ENCODE measurements at regions not wholly inside any gene's neighbourhood (a gene's known extent, or its start where the extent isn't known, plus 50 kb on each side); places are given as distances from the start of the nearest gene placed in this dataset.

DNA sequence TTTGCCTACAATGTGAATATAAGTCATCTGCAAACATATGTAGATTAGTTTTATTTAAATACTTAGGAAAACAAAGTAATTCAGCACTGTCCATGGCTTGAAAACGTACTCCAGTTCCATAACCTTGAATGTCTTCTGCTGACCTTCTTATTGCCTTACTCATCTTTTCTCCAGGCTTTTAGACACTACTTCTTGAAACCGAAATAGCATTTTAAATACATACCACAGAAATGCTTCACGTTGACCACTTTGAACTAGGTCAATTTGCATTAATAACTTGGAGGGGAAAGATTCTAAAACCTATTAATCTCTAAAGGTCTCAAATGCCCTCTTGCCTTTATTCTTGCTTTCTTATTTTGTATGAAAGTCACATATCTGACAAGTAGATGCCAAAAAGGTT, 995.4 kb upstream of the ACO1 start:
- TF ChIP-seq, protein P1, sequence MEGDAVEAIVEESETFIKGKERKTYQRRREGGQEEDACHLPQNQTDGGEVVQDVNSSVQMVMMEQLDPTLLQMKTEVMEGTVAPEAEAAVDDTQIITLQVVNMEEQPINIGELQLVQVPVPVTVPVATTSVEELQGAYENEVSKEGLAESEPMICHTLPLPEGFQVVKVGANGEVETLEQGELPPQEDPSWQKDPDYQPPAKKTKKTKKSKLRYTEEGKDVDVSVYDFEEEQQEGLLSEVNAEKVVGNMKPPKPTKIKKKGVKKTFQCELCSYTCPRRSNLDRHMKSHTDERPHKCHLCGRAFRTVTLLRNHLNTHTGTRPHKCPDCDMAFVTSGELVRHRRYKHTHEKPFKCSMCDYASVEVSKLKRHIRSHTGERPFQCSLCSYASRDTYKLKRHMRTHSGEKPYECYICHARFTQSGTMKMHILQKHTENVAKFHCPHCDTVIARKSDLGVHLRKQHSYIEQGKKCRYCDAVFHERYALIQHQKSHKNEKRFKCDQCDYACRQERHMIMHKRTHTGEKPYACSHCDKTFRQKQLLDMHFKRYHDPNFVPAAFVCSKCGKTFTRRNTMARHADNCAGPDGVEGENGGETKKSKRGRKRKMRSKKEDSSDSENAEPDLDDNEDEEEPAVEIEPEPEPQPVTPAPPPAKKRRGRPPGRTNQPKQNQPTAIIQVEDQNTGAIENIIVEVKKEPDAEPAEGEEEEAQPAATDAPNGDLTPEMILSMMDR (IDR thresholded peaks at IDR 0.05) = no peak

DNA sequence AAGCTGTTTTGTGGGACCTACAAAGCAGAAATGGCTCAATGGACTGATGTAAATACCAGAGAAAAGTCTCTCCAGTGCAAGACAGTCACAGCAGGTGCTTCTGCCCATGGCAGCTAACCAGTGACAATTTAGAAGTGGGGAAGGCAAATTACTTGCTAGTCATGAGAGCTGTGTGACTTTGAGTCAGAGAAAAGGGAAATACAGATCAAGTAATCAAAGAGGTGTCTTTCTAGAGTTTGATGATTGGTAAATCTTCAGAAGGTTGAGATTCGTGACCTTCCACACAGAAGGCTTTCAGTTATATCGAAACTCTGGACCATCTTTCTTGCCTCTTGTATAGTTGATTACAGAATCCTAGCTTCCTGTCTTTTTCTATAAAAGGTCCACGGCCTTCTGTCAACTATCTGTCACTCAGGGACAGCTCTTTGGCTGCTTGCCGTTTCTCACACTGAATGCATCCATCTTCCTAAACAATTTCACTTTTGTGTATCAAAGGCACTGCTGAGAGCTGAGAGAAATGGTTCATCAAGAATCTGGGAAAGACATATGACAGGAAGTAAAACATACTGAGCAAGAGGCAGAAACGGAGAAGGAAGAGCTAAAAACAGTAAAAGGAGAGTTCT, 993.9 kb upstream of the ACO1 start:
- TF ChIP-seq, protein P1 (IDR thresholded peaks at IDR 0.05) = no peak

DNA sequence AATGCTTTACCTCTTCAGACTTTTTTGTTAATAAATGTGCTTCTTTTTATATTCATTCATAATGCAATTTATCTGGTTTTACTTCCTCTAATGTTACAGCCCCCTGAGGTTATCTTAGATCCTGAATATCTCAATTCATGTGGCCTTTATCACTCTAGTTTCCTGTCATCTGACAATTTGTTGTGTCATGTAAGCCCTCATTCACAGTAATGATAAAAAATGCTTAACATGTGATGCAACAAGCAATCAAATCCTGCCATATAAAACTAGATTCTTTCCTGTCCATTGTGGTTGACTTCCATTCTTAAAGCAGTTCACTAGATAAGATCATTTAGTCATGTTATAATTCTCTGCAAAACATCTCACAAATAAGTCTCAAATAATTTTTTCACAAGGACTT, 991.2 kb upstream of the ACO1 start:
- TF ChIP-seq, protein P1 (IDR thresholded peaks at IDR 0.05) = no peak

DNA sequence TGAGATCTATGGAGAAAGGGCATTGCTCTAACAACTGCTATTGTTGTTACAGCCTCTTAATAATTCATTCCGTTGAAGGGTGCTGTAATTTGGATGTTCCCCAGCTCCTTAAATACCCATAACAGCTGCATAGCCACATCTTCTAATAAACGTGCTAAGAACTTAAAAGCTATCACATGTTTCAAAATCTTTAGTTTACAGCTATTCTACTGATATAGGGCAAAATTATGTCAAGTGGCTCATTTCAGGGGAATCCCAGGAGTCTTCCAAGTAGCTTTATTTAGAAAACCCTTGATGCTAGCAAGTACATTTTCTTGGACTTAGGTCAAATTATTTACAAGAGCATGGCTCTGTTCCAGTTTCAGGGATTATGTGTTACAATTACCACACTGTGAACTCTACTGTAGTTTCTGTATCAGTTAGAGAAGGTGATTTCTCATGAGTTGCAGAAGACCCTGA, 990.4 kb upstream of the ACO1 start:
- TF ChIP-seq, protein P1 (IDR thresholded peaks at IDR 0.05) = no peak

DNA sequence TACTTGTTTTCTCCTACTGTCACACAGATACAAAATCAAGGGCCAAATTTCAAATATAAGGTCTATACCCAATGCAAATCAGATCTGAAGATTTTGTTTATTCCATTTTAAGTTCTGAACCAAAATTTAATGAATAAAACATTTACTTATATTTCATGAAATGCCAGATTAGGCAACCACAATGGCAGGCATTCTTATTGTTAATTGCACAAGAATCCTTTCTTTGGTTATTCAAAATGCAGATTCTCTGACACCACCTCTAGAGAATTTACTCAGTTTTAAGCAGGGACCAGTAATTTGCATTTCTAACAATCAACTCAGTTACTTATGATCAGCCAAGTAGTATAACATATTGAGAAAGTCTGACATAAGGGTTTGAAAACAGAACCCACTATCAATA, 972.4 kb upstream of the ACO1 start:
- TF ChIP-seq, protein P1 (IDR thresholded peaks at IDR 0.05) = no peak

DNA sequence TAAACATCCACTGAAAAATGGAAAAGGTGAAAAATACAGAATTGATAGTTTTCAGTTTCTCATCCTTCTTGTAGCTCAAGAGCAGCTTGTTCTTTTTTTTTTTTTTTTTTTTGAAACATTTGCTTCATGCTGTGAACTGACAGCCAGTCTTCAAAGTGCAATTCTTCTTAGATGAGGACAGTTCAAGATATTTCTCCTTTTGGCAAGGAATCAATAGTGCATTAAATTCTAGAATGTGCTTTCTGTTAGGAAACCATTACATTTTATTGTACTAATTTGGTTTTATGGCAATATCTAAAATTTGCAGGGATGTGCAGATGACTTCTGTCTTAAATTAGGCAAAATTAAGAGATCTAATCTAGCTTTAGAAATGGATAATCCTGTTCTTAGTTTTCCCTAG, 969.3 kb upstream of the ACO1 start:
- TF ChIP-seq, protein P1 (IDR thresholded peaks at IDR 0.05) = no peak

- TF ChIP-seq, protein P1 (IDR thresholded peaks at IDR 0.05) = no peak
Observed at GRCh38 chr9:31418419-31418818, 966.0 kb upstream of the ACO1 start.

- TF ChIP-seq, protein P1 (IDR thresholded peaks at IDR 0.05) = no peak
Observed at GRCh38 chr9:31445357-31445756, 939.1 kb upstream of the ACO1 start.
